Stimulated activated CD8-positive, alpha-beta memory T cell treated with anti-CD3 and anti-CD28 coated beads, Interleukin-15, amount 100 ng/mL, for 1 hour (primary cell): ENCODE measurements at regions not wholly inside any gene's neighbourhood (a gene's known extent, or its start where the extent isn't known, plus 50 kb on each side); places are given as distances from the start of the nearest gene placed in this dataset.
"Not testable (repeated sequence)": the region's sequence is repeated elsewhere in the genome, so short reads cannot be mapped to it uniquely, and the experiment has no call there.

Experiments used
- DNase-seq: peaks from one replicate; pipeline ENCODE4 v3.0.0-alpha.2; 2020; ENCODE audit warnings: low read depth

- no peak for DNase-seq
Observed at GRCh38 chr20:60097285-60097684, 139.1 kb downstream of the CDH26 start.

- DNase-seq = no peak
Observed at GRCh38 chr20:60100780-60101179, 142.6 kb downstream of the CDH26 start.

GRCh38 chr20:60101201-60101890, 143.1 kb downstream of the CDH26 start:
- no peak for DNase-seq

GRCh38 chr20:60101891-60102281, 143.7 kb downstream of the CDH26 start:
- no peak for DNase-seq

GRCh38 chr20:60102665-60103210, 144.5 kb downstream of the CDH26 start:
- no peak for DNase-seq

GRCh38 chr20:60104993-60105803, 147.0 kb downstream of the CDH26 start:
- no peak for DNase-seq

- not testable (repeated sequence) for DNase-seq
Observed at GRCh38 chr20:60106186-60106585, 148.0 kb downstream of the CDH26 start.

- no peak for DNase-seq
Observed at GRCh38 chr20:60107621-60108390, 149.6 kb downstream of the CDH26 start.

- DNase-seq = no peak
Observed at GRCh38 chr20:60108397-60108796, 150.2 kb downstream of the CDH26 start.

GRCh38 chr20:60113024-60113724, 155.0 kb downstream of the CDH26 start:
- no peak for DNase-seq

- no peak for DNase-seq
Observed at GRCh38 chr20:60113771-60114170, 155.5 kb downstream of the CDH26 start.

GRCh38 chr20:60115451-60115850, 157.2 kb downstream of the CDH26 start:
- DNase-seq = no peak

GRCh38 chr20:60116128-60116909, 158.1 kb downstream of the CDH26 start:
- DNase-seq = no peak

- no peak for DNase-seq
Observed at GRCh38 chr20:60117065-60117464, 158.8 kb downstream of the CDH26 start.

GRCh38 chr20:60121903-60122302, 163.7 kb downstream of the CDH26 start:
- no peak for DNase-seq

- no peak for DNase-seq
Observed at GRCh38 chr20:60122671-60123070, 164.4 kb downstream of the CDH26 start.

- no peak for DNase-seq
Observed at GRCh38 chr20:60123096-60123495, 164.9 kb downstream of the CDH26 start.

- DNase-seq = no peak
Observed at GRCh38 chr20:60123652-60124051, 165.4 kb downstream of the CDH26 start.

- no peak for DNase-seq
Observed at GRCh38 chr20:60124776-60125381, 166.7 kb downstream of the CDH26 start.

- DNase-seq = no peak
Observed at GRCh38 chr20:60125513-60125912, 167.3 kb downstream of the CDH26 start.

GRCh38 chr20:60126975-60127374, 168.8 kb downstream of the CDH26 start:
- no peak for DNase-seq
